GOT3 (cell line): ENCODE measurements at regions not wholly inside any gene's neighbourhood (a gene's known extent, or its start where the extent isn't known, plus 50 kb on each side); places are given as distances from the start of the nearest gene placed in this dataset.

ENCODE experiments used
- DNase-seq: peaks from one replicate; lab custom pipeline; 2025; ENCODE audit warnings: mixed read lengths; lab: John Stamatoyannopoulos, UW

DNA sequence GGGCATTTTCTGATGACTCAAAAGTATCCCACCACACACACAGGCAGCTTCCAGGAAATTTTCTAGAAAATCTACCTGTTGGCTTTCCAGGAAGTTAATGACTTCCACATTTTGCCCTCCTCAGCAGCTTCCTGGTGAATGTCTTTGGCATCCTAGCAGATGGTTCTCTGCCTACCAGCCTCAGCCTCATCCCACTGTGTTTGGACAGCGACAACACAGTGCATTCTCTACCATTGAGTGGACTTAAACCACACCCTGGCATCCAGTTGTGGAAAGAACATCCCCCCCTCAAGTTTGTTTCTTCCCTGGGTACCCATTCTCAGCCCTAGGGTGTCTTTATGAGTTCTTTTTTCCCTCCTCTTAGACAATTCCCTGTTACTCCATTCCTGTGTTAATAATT is 50.8 kb upstream of the GADL1 start:
- no peak for DNase-seq

DNA sequence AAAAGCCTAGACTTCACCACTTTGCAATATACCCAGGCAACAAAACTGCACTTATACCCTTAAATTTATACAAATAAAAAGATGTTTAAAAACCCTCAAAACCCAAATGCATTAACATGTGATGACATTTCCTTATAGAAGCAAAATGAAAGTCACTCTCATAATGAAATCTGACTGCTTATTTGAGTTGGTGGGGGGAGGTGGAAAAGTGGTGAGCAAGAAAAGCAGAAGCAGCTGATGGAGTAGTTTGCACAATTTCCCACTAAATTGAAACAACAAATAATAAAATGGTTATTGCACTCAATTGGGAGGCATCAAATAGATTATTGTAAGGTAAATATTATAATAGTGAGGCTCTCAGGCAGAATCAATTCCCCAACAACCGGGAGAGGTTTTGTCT is 54.0 kb upstream of the GADL1 start:
- no peak for DNase-seq

DNA sequence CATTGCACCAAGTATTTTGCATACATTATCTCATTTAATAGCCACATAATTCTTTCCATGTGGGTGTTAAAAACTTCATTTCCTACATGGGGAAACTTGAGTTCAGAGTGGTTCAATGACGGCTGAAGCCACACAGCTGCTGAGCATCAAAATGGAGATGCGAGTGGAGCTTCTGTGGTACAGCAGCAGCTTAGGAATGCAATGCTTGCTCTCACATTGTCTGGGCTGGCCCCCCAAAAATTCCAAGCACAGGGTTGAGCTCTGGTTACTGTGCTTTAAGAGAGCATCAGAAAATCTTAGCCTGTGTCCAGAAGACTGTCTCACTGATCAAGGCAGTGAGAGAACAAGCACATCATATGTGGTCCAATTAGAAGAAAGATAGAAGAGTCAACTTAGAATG is 57.4 kb upstream of the GADL1 start:
- DNase-seq, result no peak

DNA sequence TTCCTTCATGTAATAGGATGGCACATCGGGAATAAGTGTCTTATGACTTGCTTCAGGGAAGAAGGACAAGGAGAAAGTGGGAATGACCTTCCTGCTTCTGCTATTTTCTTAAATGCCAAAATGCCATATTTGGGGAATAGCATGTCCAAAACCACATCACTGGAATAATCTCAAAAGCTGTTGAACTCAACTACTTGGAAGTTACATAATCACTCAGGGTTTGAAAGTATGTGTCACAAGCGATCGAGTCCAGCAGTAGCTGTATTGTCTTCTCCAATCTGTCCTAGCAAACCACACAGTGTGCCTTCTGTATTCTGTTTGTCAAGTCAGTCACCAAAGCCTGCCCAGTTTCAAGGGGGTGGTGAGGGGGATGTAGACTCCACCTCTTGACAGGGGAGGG is 58.3 kb upstream of the GADL1 start:
- no peak for DNase-seq

DNA sequence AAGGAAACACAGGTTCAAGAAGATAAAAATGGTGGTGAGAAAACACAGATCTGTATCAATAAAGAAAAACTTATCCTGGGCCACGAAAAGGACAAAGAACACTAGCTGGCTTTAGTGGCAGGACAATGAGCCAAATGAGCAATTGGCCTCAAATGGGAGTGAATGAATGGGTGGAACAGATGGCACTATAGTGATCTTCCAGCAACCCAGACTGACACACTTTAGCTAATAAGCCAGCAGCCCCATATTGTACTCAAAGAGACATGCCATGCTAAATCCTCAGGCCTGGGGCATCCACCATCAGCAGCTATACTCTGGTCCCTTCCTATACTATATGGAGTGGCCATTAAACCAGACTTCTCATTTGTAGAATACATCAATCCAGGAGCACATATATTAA is 60.0 kb upstream of the GADL1 start:
- no peak for DNase-seq

DNA sequence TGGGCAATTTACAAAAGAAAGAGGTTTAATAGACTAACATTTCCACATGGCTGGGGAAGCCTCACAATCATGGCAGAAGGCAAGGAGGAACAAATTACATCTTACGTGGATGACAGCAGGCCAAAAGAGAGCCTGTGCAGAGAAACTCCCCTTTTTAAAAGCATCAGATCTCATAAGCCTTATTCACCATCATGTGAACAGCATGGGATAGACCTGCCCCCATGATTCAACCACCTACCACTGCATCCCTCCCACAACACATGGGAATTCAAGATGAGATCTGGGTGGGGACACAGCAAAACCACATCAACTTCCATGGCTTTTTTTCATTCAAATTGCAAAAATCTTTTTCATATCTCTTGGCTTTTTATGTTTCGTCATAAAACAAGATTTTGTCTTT is 67.6 kb upstream of the GADL1 start:
- no peak for DNase-seq

DNA sequence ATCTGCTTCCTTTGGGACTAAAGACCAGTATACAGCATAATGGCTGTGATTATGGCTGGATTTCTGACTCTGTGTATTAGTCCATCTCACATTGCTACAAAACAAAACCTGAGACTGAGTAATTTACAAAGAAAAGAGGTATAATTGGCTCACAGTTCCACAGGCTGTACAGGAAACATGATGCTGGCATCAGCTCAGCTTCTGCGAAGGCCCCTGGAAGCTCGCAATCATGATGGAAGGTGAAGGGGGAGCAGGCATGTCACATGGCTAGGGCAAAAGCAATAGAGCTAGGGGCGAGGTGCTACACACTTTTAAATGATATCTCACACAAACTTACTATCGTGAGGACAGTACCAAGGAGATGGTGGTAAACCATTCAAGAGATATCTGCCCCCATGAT is 68.0 kb upstream of the GADL1 start:
- DNase-seq, result no peak

DNA sequence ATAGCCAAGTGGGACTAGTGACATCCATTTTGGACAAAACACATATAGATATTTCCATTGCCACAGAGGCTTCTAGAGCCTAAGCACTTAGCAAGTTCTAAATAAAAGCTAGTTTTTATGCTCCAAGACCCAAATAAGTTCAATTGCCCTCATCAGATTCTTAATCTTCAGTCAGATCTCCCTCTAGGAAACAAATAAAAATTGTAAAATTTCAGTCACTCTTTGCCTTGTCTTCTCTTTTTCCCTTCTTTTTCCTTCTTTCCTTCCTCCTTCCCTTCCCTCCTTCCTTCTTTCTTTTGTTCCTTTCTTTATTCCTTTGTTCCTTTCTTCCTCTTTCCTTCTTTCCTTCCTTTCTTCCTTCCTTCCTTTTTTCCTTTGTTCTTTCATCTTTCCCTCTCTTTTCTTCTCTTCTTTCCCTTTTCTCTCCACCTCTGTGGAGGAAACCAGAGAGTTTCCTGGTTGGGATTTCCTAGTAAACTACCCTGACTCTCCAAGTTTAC is 68.8 kb upstream of the GADL1 start:
- DNase-seq, result no peak

DNA sequence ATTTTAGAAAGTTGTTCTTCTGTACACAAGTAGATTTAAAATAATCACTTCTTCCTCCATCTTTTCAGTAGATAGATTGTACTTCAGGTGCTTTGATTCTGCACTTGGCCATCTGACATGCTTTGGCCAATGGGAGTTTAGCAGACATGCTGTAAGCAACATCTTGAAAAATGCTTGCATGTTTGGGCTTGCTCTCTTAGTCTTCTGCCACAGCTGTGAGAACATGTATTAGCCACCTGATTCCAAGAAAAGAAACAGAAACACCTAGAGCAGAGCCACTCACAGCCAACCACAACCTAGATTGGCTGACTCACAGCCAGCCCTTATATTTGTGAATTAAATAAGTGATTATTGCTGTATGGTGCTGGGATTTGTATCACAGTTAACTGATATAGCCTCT is 70.2 kb upstream of the GADL1 start:
- DNase-seq, result no peak

DNA sequence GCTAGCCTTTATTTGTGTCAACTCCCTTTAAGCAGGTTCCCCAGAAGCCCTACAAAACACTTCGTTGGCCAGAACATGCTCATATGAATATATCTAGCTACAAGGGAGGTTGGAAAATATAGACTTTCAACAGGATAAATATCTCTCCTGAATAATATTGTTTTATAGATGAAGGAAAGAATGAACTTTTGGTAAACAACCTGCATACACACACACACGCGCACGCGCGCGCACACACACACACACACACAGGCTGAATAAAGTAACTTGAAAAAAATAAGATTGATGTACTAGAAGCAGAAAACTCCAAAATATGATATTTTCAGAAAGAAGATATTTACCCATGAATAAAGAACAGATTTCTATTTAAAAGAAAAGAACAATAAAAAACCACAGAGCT is 72.4 kb upstream of the GADL1 start:
- DNase-seq, result no peak

DNA sequence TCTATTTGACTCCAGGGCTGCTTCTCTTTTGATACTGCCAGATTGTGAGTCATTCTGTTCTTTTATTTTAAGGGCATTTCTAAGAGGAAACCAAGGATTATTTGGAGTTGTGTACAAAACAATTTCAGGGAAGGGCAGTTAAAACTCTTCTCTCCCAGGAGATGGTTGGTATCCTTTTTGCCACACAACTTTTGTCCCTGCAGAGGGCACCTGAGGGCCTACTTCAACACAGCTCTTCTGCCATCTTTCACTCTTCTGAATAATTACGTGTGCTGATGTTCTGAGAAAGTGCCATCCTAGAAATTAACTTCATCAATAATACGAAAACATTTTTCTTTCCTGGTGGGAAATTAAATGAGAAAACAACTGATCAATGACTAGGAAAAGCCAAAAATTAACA is 75.7 kb upstream of the GADL1 start:
- DNase-seq, result no peak

DNA sequence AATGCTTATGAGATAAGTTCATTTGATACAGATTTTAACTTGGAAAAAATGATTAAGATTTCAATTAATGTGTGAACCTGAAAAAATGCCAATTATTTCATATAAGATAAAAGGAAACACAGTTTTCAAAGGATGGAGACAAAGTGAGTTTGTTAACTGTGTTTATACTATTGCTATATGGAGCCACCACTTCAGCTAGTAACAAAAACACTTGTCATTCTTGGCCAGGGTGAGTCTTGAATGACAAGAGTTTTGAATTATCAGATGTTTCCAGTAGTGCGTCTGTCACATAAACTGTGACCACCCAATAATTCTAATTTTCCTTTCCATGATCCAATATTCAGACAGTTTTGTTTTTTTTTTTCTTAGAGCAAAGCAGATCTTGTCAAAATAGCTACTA is 78.0 kb upstream of the GADL1 start:
- DNase-seq, result no peak

DNA sequence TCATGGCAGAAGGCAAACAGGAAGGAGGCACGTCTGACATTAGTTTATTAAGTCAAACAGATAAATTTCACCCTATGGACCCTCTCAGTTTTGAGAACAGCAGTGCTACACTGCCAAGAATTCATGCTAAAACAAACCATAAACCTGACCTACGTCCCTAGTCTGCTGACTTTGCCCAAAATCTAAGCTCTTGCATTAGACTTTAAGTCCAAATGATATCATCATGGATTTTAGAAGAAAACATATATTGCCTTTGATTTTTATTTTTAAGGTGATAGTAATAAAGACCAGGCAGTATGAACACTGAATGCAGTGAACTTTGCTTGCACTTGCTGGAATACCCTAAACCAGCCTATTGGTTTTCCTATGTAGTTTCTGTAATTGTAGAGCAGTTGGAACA is 79.6 kb upstream of the GADL1 start:
- DNase-seq, result no peak

DNA sequence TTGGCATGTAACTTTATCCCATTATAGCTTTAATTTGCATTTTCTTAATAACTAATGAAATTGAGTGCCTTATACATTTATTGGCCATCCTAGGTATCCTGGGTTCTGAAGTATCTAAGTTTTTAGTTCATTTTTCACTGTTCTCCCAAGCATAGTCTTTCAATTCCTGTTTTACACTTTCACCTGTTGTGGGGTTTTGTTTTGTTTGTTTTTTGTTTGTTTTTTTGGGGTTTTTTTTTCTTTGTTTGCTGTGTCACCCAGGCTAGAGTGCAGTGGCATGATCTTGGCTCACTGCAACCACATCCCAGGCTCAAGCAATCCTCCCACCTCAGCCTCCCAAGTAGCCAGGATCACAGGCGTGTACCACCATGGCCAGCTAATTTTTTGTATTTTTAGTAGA is 83.1 kb upstream of the GADL1 start:
- DNase-seq, result no peak

DNA sequence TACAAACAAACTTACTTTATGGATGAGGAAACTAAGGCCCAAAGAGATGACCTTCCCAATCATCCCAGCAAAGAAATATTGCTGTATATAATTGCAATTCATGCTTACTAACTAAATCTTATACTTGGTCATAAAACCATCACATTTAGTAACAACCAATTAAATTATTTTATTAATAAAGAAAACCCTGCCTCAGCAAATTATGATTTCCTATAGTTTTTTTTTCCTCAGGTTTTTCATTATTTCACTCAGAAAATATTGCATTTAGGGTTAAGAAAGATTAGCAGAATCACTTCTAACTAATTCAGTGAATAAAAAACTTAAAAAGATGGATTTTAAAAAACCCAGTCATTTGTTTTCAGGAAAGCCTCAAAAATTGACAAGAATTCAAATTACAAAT is 86.5 kb upstream of the GADL1 start:
- no peak for DNase-seq

DNA sequence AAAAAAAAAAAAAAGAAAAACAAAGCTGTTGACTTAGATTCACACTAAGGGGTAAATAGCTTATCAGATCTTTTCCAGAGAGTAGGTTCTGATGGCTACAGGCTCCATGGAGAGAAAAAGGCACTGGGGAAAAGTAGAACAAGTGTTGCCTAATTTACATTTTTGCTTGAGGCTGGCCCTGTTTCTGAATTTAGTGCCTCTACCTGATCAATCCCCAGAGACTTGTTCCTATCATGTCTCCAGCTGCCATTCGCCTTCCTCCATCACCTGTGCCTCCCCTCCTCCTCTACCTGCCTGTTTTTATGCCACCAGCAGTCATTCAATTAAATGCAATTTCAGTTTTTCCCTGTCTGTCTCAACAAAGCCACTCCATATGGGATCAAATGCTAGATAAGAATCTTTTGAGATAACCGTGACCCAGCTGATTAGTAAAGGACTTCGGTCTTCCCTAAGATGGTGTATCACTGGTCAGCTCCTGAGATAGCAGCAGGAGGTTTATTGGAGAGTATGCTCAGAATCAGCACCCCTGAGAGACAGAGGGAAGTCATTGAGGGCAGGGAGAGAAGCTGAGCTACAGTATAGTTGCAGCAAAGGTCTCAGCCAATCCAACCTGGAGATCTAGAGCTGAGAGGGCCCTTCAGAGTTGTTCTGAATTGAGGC is 88.1 kb upstream of the GADL1 start:
- no peak for DNase-seq

DNA sequence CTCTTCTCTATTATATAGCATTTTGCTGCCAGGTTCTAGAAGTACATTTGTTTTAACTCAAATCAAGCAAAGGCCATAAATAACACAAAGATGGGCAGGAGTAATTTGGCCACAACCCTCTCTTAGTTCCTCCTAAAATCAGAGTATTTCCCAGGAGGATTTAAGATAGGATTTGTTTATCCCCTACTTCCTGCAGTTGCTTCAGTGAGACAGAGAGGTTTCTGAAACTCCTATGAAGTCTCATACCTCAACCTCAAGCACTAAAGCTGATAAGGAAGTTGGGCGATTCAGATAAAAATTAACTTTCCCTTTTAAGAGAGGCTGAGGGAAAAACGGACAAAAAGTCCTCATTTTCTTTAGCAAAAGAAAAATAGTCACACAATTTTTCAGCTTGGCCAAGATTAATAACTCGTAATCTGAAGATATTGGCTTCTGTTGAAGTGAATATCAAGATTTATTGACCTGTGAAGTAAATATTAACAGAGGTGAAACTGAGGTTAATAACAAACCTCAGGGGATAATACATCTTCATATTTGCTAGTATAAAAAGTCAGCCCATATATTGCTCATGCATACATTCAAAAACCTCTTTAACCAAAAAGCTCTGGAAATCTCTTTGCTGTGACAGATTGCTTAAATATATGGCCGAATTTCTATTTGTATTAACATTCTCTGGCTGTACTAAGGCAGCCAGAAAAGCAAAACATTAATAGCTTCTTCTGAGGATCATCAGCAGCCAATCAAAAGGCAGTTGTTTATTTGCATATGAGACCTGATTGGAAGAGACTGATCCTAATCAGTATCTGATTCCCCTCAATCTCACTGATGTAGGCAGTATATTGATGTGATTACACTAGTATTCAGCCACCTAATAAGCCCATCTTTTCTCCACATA is 90.6 kb upstream of the GADL1 start:
- DNase-seq, result no peak

DNA sequence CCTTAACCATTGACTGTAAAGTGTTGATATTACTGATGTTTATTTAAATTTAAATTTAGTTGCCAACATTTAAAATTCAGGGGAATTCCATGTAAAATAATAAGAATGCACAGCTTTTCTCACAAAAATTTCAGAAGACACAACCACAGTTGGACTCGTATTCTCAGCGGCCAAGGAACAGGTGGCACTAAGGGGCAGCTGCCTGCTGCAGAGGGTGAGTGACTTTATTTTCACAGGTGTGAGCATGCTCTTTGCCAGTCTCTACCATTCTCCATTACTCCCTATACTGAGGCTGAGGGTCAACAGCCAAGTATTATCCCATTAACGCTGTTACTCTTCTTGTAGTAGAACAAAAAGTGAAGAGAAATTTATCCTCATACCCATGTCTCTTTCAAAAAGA is 92.1 kb upstream of the GADL1 start:
- DNase-seq, result no peak

DNA sequence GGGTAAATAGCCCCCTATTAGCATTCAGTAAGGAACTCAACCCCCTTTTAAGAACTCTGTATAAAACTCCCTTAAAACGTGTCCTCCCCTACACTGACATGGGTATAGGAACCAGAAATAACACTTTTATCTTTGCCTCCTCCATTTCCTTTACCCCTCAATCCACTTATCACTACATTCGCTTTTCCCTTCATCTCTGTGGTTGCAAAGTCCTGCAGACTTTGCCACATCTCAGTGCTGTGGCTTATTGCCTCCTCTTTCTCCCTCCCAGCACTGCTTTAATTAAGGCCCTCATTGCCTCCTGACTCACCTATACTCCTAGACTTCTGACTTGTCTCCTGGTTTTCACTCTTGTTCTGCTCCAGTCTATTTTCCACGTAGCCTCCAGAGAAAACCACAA is 94.3 kb upstream of the GADL1 start:
- DNase-seq, result no peak

DNA sequence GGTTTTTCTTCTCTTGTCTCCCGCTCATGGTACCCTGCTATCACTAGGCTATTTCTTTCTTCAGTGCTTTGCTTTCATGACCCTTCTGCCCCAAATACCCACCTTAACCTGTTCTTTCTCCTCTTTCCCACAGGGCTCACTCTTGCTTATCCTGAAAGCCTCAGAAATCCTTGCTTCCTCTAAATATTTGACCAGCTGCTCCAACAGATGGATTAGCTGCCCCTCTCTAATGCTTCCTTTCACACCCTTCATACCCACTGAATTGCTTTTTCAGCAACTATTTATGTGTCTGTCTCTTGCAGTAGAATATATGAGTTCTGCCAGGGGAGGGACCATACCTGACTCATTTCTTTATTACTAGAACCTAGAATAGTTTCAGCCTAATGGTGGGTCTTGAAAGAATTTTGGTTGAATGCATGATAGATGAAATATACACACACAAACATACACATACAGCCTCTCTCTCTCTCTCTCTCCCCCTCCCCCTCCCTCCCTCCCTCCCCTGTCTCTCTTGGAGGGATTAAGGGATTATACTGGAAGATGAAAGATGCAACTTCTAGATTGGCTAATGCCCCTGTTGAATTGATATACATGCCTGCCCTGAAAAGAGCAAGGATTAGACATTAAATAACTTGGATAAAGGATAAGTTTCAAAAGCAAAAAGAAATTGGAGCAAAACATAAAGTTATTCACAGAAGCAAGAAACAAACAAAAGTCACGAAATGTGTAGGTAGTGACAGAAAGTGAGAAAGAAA is 95.0 kb upstream of the GADL1 start:
- DNase-seq, result no peak

DNA sequence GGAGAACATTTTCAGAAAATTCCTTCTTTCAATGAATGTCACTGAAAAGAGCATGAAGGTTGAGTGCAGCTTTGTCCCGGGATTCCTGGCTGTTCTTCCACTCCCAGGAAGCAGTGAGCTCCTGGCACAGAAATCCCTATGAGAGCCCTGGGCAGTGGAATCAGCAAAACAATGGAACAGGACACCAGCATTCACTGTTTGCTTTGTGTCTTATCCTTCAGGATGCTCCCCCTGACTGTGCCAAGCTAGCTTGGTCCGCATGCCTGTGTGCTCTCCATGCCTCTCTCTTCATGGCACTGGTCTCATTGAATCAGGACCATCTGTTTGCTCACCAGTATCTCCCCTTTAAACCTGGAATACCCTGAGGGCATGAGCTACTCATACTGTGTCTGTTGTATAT is 102.0 kb upstream of the GADL1 start:
- DNase-seq, result no peak

DNA sequence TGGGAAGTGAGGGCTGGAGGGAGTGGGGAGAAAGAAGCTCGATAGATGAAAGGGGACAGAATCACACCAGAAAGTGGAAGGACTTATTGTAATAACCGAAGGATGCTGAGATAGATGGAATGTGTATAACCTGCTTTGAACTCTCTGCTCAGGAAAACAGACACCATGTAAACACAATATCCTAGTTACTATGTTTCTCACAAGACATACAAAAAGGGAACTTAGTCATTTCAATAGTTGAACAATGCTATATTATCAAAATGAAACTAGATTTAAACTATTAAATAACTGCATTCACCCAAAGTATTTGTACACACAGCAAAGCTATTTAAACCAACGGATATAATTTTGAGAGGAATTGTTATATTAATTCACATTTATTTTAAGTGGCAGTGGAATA is 108.3 kb upstream of the GADL1 start:
- no peak for DNase-seq
